ENCODE measurements at regions not wholly inside any gene's neighbourhood (a gene's known extent, or its start where the extent isn't known, plus 50 kb on each side); places are given as distances from the start of the nearest gene placed in this dataset.

GRCh38 chr3:132183811-132184210, 133.4 kb upstream of the ACP3 start (continued):
- no peak for TF ChIP-seq ZBTB33 (IDR thresholded peaks at IDR 0.05; ENCODE audit: extremely low read depth, insufficient replicate concordance, low read length)

GRCh38 chr3:132187746-132188145, 129.5 kb upstream of the ACP3 start:
- no peaks in the 10 kb centered on the region for H3K9me2 ChIP-seq (ENCODE audit: insufficient read depth)
- no peaks in the 10 kb centered on the region for H3K36me3 ChIP-seq (ENCODE audit: control insufficient read depth in 1 of 2, insufficient read depth in 2 of 2, low read length in 2 of 2)
- no peaks in the 10 kb centered on the region for H4K20me1 ChIP-seq (ENCODE audit: insufficient read depth)
- H3K27me3 ChIP-seq (ENCODE audit: insufficient read depth, low read length), result peaks cover 64% of the 10 kb centered on the region
- no peak overlapping the region for H2AFZ ChIP-seq (ENCODE audit: low read depth, low read length, poor library complexity, severe bottlenecking)
- H3K4me1 ChIP-seq (ENCODE audit: control insufficient read depth in 1 of 2, insufficient read depth in 2 of 2, low read length in 2 of 2), result no peaks in the 10 kb centered on the region
- ChIA-PET POLR2A (no interaction called here), RAD21 (ENCODE audit: low non-redundant PET in 1 of 2, low total read pairs in 2 of 2, uncharacterized antibody in 2 of 2, unreplicated experiment in 2 of 2) (no interaction called here), CTCF (interaction anchor here (1.3 kb wide), 1 partner anchor 22 kb away, joined by 3 read pairs; no protein-coding TSS in a partner anchor)
- intact Hi-C loops (cut with micrococcal nuclease), result loop anchor here (10.0 kb wide), 1 partner anchor 1153 kb away; no protein-coding TSS in a partner anchor
- H3K4me3 ChIP-seq (replicated peaks in 1 of 2; ENCODE audit: low read depth in 1 of 2, low read length in 2 of 2), result no peak overlapping the region
- no TSS peak for BruUV-seq (replicated peaks)
- TF ChIP-seq, protein P1, sequence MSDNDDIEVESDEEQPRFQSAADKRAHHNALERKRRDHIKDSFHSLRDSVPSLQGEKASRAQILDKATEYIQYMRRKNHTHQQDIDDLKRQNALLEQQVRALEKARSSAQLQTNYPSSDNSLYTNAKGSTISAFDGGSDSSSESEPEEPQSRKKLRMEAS (IDR thresholded peaks at IDR 0.05), result no peak
- TF ChIP-seq SIN3A (IDR thresholded peaks at IDR 0.05; ENCODE audit: low read depth) (no peak), EZH2phosphoT487 (IDR thresholded peaks at IDR 0.05; ENCODE audit: borderline replicate concordance) (no peak)
- TF ChIP-seq, protein P2, sequence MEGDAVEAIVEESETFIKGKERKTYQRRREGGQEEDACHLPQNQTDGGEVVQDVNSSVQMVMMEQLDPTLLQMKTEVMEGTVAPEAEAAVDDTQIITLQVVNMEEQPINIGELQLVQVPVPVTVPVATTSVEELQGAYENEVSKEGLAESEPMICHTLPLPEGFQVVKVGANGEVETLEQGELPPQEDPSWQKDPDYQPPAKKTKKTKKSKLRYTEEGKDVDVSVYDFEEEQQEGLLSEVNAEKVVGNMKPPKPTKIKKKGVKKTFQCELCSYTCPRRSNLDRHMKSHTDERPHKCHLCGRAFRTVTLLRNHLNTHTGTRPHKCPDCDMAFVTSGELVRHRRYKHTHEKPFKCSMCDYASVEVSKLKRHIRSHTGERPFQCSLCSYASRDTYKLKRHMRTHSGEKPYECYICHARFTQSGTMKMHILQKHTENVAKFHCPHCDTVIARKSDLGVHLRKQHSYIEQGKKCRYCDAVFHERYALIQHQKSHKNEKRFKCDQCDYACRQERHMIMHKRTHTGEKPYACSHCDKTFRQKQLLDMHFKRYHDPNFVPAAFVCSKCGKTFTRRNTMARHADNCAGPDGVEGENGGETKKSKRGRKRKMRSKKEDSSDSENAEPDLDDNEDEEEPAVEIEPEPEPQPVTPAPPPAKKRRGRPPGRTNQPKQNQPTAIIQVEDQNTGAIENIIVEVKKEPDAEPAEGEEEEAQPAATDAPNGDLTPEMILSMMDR (IDR thresholded peaks at IDR 0.05 in 2 of 3, conservative IDR thresholded peaks at IDR 0.05 in 1 of 3; ENCODE audit: borderline replicate concordance in 1 of 3, insufficient read depth in 1 of 3, low read depth in 2 of 3, low read length in 2 of 3), result no peak
- no peaks in the 10 kb centered on the region for H3K79me2 ChIP-seq (ENCODE audit: insufficient read depth, low read length)
- ATAC-seq (no peak), DNase-seq (ENCODE audit: low read depth, low spot score) (no peak)
- no peak overlapping the region for H3K4me2 ChIP-seq (ENCODE audit: low read length)
- no peak overlapping the region for H3K27ac ChIP-seq (ENCODE audit: low read depth, low read length)
- no peak overlapping the region for H3K9ac ChIP-seq (ENCODE audit: low read length)
- no peaks in the 10 kb centered on the region for H3K9me3 ChIP-seq (ENCODE audit: control insufficient read depth in 1 of 2, insufficient read depth in 1 of 2, low read depth in 1 of 2, low read length in 2 of 2)

Measured in HCT116 (cell line).